HUDEP-2 (cell line): ENCODE measurements at regions not wholly inside any gene's neighbourhood (a gene's known extent, or its start where the extent isn't known, plus 50 kb on each side); places are given as distances from the start of the nearest gene placed in this dataset.

Source experiments
- DNase-seq, 76 experiments: peaks; one replicate each; lab custom pipeline; 2025; ENCODE audit not compliant: unreplicated experiment in 76 of 76; lab: John Stamatoyannopoulos, UW

GRCh38 chr6:45743028-45743615 lies 272.5 kb downstream of the CLIC5 start:
- no peak for DNase-seq

GRCh38 chr6:45742591-45742990 lies 273.1 kb downstream of the CLIC5 start:
- DNase-seq, result no peak

- DNase-seq, result no peak
These were observed 274.1 kb downstream of the CLIC5 start for GRCh38 chr6:45741437-45742171.

GRCh38 chr6:45739058-45739457 lies 276.6 kb downstream of the CLIC5 start:
- no peak for DNase-seq

GRCh38 chr6:45738057-45738455 lies 277.6 kb downstream of the CLIC5 start:
- no peak for DNase-seq

- no peak for DNase-seq
These were observed 278.2 kb downstream of the CLIC5 start for GRCh38 chr6:45737331-45738056.

GRCh38 chr6:45736134-45736533 lies 279.5 kb downstream of the CLIC5 start:
- DNase-seq, result no peak

GRCh38 chr6:45732731-45733130 lies 282.9 kb downstream of the CLIC5 start:
- no peak for DNase-seq

- DNase-seq, result no peak
These were observed 285.4 kb downstream of the CLIC5 start for GRCh38 chr6:45730232-45730631.

- DNase-seq, result no peak
These were observed 287.0 kb downstream of the CLIC5 start for GRCh38 chr6:45728674-45729073.

GRCh38 chr6:45727819-45728449 lies 287.7 kb downstream of the CLIC5 start:
- DNase-seq, result no peak

- no peak for DNase-seq
These were observed 288.4 kb downstream of the CLIC5 start for GRCh38 chr6:45727228-45727627.

GRCh38 chr6:45726444-45726843 lies 289.2 kb downstream of the CLIC5 start:
- DNase-seq, result no peak

- DNase-seq, result no peak
These were observed 291.1 kb downstream of the CLIC5 start for GRCh38 chr6:45724511-45724910.

GRCh38 chr6:45724027-45724426 lies 291.6 kb downstream of the CLIC5 start:
- no peak for DNase-seq

GRCh38 chr6:45722876-45723275 lies 292.8 kb downstream of the CLIC5 start:
- no peak for DNase-seq

GRCh38 chr6:45721665-45722064 lies 294.0 kb downstream of the CLIC5 start:
- DNase-seq, result no peak

- DNase-seq, result no peak
These were observed 296.8 kb downstream of the CLIC5 start for GRCh38 chr6:45718871-45719270.

- no peak for DNase-seq
These were observed 297.5 kb downstream of the CLIC5 start for GRCh38 chr6:45718131-45718530.

- DNase-seq, result no peak
These were observed 297.9 kb downstream of the CLIC5 start for GRCh38 chr6:45717715-45718114.

GRCh38 chr6:45717027-45717426 lies 298.6 kb downstream of the CLIC5 start:
- DNase-seq, result no peak

- no peak for DNase-seq
These were observed 300.2 kb downstream of the CLIC5 start for GRCh38 chr6:45715508-45715803.
